Hepatocyte (in vitro differentiated cells): ENCODE measurements at regions not wholly inside any gene's neighbourhood (a gene's known extent, or its start where the extent isn't known, plus 50 kb on each side); places are given as distances from the start of the nearest gene placed in this dataset.

Experiments
- DNase-seq: peaks from one replicate; pipeline ENCODE4 v3.0.0-alpha.2; 2016; ENCODE audit warnings: low spot score
- H2AFZ ChIP-seq: fragments of 200-600 bp; sonication (generic); 2 replicates; pipeline ENCODE4 v1.6.0; 2016; ENCODE audit warnings: antibody characterized with exemption, mild to moderate bottlenecking
- H3K27ac ChIP-seq: fragments of 200-600 bp; sonication (generic); 2 replicates; pipeline ENCODE4 v1.5.1; 2016; ENCODE audit warnings: mild to moderate bottlenecking
- H3K27me3 ChIP-seq: fragments of 200-600 bp; sonication (generic); 2 replicates; pipeline ENCODE4 v1.6.1; 2016
- H3K36me3 ChIP-seq: fragments of 200-600 bp; sonication (generic); replicated peaks from 2 replicates; pipeline ENCODE4 v1.5.1; 2016; ENCODE audit warnings: low read depth; ENCODE audit not compliant: insufficient read depth
- H3K4me1 ChIP-seq: fragments of 200-600 bp; sonication (generic); 2 replicates; pipeline ENCODE4 v1.5.1; 2016; ENCODE audit warnings: mild to moderate bottlenecking, moderate library complexity; ENCODE audit not compliant: insufficient read depth
- H3K4me2 ChIP-seq: fragments of 200-600 bp; sonication (generic); 2 replicates; pipeline ENCODE4 v1.6.0; 2016
- H3K4me3 ChIP-seq: fragments of 200-600 bp; sonication (generic); 2 replicates; pipeline ENCODE4 v1.5.1; 2016; ENCODE audit warnings: mild to moderate bottlenecking
- H3K79me2 ChIP-seq: fragments of 200-600 bp; sonication (generic); 2 replicates; pipeline ENCODE4 v1.6.0; 2017; ENCODE audit warnings: mild to moderate bottlenecking
- H3K9me2 ChIP-seq: fragments of 200-600 bp; sonication (generic); replicated peaks from 2 replicates; pipeline ENCODE4 v1.6.0; 2017; ENCODE audit warnings: mild to moderate bottlenecking; ENCODE audit not compliant: insufficient read depth
- H3K9me3 ChIP-seq: fragments of 200-600 bp; sonication (generic); 2 replicates; pipeline ENCODE4 v1.5.1; 2016; ENCODE audit warnings: low read depth, mild to moderate bottlenecking
- H4K20me1 ChIP-seq: fragments of 200-600 bp; sonication (generic); 2 replicates; pipeline ENCODE4 v1.6.0; 2016; ENCODE audit warnings: mild to moderate bottlenecking; ENCODE audit not compliant: insufficient read depth, poor library complexity, severe bottlenecking
- EZH2 ChIP-seq: fragments of 200-600 bp; sonication (generic); IDR thresholded peaks from 2 replicates; pipeline ENCODE4 v1.6.1; 2016; ENCODE audit warnings: antibody characterized with exemption, mild to moderate bottlenecking, borderline replicate concordance
- EZH2phosphoT487 ChIP-seq: fragments of 200-600 bp; sonication (generic); IDR thresholded peaks from one replicate; pipeline ENCODE4 v1.6.1; 2018; ENCODE audit warnings: antibody characterized with exemption, mild to moderate bottlenecking, low read depth, moderate library complexity; ENCODE audit not compliant: unreplicated experiment, severe bottlenecking
- WGBS: methylation state at CpG from one replicate; pipeline ENCODE4 v1.1.6; 2016; ENCODE audit warnings: low lambda C conversion rate; ENCODE audit errors: missing lambda C conversion rate; 5-methylcytosine and 5-hydroxymethylcytosine counted together
- TF ChIP-seq, protein P1 (sequence below): fragments of 200-600 bp; sonication (generic); IDR thresholded peaks from 2 replicates; pipeline ENCODE4 v1.5.1; 2016; ENCODE audit warnings: antibody characterized with exemption, mild to moderate bottlenecking; ENCODE audit not compliant: poor library complexity

DNA sequence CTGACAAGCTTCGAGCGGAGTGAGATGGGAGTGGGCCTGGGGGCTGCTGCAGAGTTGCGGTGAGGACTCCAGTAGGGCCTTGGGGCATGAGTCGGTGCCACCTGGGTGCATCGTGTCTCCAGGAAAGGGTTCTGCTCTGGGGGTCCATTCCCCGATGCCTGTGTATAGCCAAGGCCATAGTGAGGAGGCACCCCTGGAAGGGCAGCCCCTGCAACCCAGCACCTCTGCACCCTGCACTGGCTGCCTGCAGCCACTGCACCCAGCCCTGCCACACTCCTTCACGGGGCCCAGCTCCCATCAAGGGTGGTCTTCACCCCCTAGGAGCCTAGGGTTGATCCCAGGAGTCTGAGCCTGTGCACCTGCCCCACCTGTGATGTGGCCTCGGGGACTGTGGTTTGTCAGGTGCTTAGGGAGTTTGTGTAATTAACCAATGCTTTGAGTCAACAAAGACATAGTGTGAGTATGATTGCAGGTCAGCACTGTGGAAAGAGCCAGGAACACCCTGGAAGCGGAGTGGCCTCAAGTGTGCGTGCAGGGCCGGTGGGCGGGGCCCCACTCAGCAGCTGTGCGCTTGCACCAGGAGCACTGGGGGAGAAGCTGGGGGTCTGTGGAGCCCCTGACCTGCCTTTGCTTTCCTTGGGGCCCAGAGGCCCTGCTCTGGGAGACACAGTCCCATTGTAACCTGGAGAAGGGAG, 1299.3 kb downstream of the BRD1 start:
- DNase-seq, result peak; percentile 84
- H4K20me1 ChIP-seq, result no peaks in the 10 kb centered on the region
- H3K9me2 ChIP-seq, result no peaks in the 10 kb centered on the region
- TF ChIP-seq EZH2, result no peak
- TF ChIP-seq, protein P1, sequence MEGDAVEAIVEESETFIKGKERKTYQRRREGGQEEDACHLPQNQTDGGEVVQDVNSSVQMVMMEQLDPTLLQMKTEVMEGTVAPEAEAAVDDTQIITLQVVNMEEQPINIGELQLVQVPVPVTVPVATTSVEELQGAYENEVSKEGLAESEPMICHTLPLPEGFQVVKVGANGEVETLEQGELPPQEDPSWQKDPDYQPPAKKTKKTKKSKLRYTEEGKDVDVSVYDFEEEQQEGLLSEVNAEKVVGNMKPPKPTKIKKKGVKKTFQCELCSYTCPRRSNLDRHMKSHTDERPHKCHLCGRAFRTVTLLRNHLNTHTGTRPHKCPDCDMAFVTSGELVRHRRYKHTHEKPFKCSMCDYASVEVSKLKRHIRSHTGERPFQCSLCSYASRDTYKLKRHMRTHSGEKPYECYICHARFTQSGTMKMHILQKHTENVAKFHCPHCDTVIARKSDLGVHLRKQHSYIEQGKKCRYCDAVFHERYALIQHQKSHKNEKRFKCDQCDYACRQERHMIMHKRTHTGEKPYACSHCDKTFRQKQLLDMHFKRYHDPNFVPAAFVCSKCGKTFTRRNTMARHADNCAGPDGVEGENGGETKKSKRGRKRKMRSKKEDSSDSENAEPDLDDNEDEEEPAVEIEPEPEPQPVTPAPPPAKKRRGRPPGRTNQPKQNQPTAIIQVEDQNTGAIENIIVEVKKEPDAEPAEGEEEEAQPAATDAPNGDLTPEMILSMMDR, result no peak
- TF ChIP-seq EZH2phosphoT487, result no peak
- H3K4me3 ChIP-seq, result no peak overlapping the region
- WGBS, result 76% methylated on average over 12 of the region's 13 CpGs
- no peak overlapping the region for H3K4me2 ChIP-seq
- no peak overlapping the region for H3K27ac ChIP-seq
- H3K27me3 ChIP-seq, result no peaks in the 10 kb centered on the region
- no peak overlapping the region for H2AFZ ChIP-seq
- H3K4me1 ChIP-seq, result no peaks in the 10 kb centered on the region
- H3K9me3 ChIP-seq, result no peaks in the 10 kb centered on the region
- no peaks in the 10 kb centered on the region for H3K36me3 ChIP-seq
- no peaks in the 10 kb centered on the region for H3K79me2 ChIP-seq

DNA sequence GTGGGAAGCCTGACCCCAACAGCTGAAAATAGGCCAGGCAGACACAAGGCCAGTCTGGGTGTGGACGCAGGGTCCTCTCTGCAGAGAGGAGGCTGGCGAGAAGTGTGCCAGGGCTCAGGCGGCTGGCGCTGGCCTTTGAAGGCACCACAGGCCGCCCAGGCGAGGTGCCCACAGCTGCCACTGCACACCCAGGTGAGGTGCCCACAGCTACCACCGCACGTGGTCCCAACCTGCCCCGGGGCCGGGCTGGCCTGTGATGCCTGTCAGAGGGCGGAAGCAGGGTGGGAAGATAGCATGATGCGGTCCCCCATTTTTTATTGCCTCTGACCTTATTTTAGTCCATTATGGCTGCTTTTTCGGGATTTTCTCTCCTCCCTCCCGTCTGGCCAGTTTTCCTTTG, 1303.9 kb downstream of the BRD1 start:
- H3K9me2 ChIP-seq, result no peaks in the 10 kb centered on the region
- TF ChIP-seq, protein P1, result no peak
- TF ChIP-seq EZH2 (no peak), EZH2phosphoT487 (no peak)
- no peaks in the 10 kb centered on the region for H4K20me1 ChIP-seq
- no peaks in the 10 kb centered on the region for H3K27me3 ChIP-seq
- no peaks in the 10 kb centered on the region for H3K79me2 ChIP-seq
- no peak overlapping the region for H3K4me2 ChIP-seq
- no peak overlapping the region for H3K27ac ChIP-seq
- H2AFZ ChIP-seq, result no peak overlapping the region
- 94% methylated on average over 14 of the region's 14 CpGs for WGBS
- no peak overlapping the region for H3K4me3 ChIP-seq
- no peaks in the 10 kb centered on the region for H3K9me3 ChIP-seq
- no peaks in the 10 kb centered on the region for H3K4me1 ChIP-seq
- no peak for DNase-seq
- no peaks in the 10 kb centered on the region for H3K36me3 ChIP-seq

DNA sequence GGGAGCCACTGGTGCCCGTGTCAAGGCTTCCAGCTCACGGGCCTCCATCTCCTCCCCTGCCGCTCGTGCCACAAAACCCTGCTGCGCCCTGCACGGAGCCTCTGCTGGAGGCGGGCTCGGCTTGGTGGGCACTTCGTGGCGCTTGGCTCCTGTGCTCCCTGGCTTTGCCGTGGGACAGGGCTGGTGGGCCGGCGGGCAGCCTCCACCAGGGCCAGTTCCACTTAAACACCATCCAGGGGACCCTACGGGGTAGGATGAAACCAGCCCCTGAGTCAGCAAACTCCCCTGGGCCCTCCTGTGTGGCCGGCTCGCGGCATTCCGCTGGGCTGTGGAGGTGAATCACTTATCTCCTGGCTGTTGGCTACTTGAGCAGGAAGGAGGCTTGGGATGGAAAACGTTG, 1304.6 kb downstream of the BRD1 start:
- H3K4me2 ChIP-seq, result no peak overlapping the region
- TF ChIP-seq, protein P1, result no peak
- TF ChIP-seq EZH2phosphoT487 (no peak), EZH2 (no peak)
- no peak overlapping the region for H3K27ac ChIP-seq
- no peaks in the 10 kb centered on the region for H3K9me3 ChIP-seq
- no peak for DNase-seq
- no peaks in the 10 kb centered on the region for H3K9me2 ChIP-seq
- no peak overlapping the region for H3K4me3 ChIP-seq
- no peaks in the 10 kb centered on the region for H3K27me3 ChIP-seq
- H4K20me1 ChIP-seq, result no peaks in the 10 kb centered on the region
- no peaks in the 10 kb centered on the region for H3K79me2 ChIP-seq
- 91% methylated on average over 19 of the region's 19 CpGs for WGBS
- no peaks in the 10 kb centered on the region for H3K4me1 ChIP-seq
- no peaks in the 10 kb centered on the region for H3K36me3 ChIP-seq
- no peak overlapping the region for H2AFZ ChIP-seq
